Posterior cingulate gyrus (tissue), 11 donors: ENCODE measurements at regions not wholly inside any gene's neighbourhood (a gene's known extent, or its start where the extent isn't known, plus 50 kb on each side); places are given as distances from the start of the nearest gene placed in this dataset.
A peak's percentile ranks its signal among the peaks of the same experiment; 100 is the strongest.

ENCODE experiments used
- DNase-seq, 10 donors: peaks; one replicate each; pipeline versions ENCODE4 v3.0.0 to v3.0.0-alpha.2; 2020 to 2021; ENCODE audit warnings: mixed read lengths in 3 of 10
- intact Hi-C: fragments of 100-400 bp; cut with DNase I; formaldehyde crosslinking; loops from one replicate; pipeline ENCODE4 v1.15.1; 2023

DNA sequence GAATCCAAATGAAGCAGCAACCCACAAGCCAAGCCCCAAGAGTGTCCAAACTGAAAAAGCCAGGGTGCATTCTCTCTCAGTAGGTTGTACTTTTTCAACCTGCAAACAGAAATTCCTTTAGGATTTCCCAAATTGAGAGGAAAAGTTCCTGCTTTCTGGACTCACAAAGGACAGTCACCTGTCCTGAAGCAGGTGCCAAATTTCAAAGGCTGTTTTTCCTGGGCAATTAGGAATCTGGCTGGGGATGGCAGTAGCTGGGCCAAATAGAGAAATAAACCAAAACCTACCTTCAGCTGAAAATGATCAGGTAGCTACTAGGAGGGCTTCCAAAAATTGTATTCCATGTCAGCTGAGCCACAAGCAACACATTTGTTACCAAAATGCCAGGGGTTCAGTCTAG is 83.1 kb upstream of the TP63 start:
- intact Hi-C loops, result no loop called here

DNA sequence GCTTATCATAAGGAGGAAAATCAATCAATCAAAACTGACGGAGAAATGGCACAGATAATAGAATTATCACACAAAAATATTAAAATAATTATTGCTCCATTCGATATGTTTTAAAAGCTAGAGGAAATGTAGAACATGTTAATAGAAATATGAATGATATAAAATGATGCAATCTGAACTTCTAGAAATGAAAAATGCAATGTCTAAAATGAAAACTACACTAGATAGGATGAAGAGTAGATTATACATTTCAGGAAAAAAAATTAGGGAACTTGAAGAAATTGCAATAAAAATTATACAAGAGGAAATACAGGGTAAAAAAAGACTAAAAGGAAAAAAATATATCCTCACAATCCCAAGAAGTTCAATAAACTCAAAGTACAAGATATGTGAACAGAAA is 80.2 kb upstream of the TP63 start:
- intact Hi-C loops, result no loop called here
- DNase-seq, result no peak

More for the DNA sequence above, 83.1 kb upstream of the TP63 start:
- no peak for DNase-seq

DNA sequence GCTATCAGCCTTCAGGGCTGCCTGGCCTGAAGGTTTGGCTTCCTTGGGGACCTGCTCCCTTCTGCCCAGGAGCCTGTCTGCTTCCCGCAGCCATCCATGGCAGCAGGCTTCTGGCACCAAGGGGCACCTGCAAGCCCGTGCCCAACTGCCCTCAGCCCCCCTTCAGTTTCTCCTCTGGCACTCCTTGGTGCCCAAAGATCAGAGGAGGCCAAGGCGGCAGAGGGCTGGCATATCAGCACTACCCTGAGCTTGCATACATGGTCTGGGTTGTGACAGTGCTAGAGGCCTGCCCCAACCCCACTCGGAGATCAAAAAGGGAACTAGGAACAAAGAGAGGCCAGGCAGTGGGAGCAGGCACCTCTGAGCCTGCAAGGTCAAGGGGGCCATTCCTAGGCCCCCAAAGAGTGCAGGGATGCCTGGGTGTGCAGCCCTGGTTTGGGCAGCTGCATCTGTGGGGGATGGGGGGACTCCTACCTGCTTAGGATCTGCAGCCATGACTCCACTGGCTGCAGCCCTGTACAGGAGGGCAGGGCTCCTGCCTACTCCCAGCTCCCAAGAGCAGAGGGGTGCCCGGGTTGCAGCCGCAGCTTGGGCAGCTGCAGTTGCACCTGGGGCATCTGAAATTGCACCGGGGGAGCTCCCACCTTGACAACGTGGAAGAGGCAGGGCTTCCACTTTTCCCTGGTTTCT is 76.2 kb upstream of the TP63 start:
- DNase-seq, result peak in 1 of 10 donors; percentile 40
- intact Hi-C loops, result no loop called here

DNA sequence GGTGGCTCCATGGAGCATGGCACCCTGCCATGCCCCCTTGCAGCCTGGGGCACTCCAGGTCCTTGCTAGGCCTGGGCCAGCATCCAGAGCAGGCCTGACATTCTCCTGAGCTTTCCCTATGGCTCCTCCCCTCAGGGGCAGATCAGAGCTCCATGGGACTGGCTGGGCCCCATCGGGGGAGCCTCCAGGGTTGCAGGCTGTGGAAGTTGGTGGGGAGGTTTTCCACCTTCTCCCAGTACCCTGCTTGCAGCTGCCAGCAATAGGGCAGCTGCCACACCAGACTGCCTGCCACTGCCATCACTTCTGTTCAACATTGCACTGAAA is 75.7 kb upstream of the TP63 start:
- intact Hi-C loops, result no loop called here

DNA sequence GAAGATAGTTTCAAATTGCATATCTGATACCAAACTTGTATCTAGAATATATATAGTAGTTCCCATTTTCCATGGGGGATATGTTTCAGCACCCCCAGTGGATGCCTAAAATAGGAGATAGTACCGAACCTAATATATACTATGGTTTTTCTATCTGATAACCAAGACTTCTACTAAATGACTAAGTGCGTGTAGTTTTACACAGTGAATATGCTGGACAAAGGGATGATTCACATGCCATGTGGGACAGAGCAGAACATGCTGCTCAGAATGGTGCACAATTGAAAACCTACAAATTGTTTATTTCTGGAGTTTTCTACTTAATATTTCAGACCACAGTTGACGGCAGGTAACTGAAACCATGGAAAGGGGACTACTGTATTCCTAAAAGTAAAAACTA is 73.4 kb upstream of the TP63 start:
- intact Hi-C loops, result no loop called here
- no peak for DNase-seq

More for the DNA sequence above, 75.7 kb upstream of the TP63 start:
- DNase-seq, result peak in 2 of 10 donors; percentile 62 to 63

DNA sequence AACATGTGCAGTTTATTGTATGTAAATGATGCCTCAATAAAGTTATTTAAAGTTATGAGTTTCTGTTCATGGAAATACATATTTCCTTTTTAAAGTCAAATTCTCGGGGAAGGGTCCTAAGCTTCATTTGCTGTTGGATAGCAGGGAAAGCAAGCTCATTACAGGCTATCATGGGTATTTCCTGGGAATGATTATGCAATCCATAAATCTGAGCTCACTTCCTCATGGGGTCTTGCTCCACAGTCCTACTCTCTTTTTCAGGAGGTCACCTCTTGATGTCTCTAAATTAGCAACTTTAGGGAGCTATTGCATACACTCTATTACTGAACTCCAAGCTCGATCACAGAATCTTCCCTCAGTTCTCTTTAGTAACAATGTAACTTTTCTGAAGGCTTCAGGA is 69.9 kb upstream of the TP63 start:
- DNase-seq, result no peak
- intact Hi-C loops, result no loop called here

DNA sequence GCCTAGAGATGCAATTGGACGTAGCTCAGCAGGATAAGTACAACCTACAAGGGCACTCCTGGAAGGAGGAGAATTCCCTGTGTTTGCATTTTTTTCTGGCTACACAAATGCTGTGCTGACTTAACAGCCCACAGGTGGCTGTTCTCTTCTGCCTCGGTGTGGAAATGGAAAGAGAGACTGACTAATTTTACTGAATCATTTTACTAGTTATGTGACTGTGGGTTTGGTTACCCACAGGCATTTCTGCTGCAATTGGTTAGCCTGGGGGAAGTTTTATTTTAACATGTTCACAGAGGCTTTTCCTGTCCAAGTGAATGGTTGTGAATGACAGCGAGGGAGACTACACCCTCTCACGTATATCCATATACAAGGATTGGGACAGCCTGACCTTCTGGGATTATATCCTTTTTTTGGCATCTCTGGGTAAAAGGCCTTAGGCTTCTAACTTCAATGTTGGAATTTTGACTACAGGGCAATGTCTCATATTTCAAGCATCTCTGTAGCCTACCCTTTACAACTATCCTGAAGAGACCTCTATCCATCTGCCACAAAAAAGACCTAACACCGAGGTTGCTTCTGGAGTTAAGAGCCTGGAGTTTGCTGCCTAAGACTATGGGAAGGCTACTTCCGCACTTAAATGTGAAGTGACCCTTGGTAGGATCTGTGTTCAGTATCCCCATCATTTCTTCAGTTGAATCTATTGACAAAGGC is 67.2 kb upstream of the TP63 start:
- DNase-seq, result no peak
- intact Hi-C loops, result no loop called here

DNA sequence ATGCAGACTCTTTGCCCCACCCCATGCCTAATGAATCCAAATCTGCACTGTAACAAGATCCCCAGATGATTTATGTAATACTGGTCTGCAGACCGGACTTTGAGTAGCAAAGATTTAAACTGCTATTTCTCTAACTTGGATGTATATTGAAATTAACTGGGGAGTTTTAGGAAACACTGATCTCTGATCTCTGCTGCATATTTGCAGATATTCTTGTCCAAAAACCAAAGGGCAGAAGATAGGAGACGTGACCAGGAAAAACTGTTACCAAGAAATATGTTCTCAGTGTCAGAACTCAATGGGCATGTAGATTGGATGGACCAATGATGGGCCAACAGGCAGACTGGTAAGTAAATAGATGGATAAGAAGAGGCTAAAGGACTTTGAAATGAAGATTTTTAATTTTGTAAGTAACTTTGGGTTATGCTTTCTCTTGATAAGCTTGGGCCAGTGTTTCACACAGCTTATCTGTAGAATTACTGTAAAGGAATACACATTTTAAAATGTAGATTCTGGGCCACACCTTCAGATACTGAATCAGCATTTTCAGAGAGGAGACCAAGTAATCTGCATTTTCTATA is 64.5 kb upstream of the TP63 start:
- DNase-seq, result no peak
- intact Hi-C loops, result no loop called here

DNA sequence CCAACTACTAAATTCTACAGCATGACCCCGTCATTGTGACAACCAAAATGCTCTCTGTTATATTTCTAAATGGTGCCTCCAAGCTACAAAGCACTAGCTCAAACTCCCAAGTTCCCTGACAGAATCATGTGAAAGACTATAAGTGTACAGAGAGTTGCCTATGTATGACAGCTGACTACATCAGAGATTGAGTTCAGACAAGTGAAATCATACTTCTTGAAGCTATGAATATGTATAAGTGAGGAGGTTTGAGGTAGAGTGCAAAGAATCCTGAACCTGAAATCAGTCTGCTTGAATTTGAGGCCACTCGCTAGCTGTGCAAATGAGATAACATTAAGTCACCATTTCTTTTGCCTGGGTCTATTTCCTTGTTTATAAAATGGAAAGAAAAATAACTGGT is 63.9 kb upstream of the TP63 start:
- DNase-seq, result no peak
- intact Hi-C loops, result no loop called here

DNA sequence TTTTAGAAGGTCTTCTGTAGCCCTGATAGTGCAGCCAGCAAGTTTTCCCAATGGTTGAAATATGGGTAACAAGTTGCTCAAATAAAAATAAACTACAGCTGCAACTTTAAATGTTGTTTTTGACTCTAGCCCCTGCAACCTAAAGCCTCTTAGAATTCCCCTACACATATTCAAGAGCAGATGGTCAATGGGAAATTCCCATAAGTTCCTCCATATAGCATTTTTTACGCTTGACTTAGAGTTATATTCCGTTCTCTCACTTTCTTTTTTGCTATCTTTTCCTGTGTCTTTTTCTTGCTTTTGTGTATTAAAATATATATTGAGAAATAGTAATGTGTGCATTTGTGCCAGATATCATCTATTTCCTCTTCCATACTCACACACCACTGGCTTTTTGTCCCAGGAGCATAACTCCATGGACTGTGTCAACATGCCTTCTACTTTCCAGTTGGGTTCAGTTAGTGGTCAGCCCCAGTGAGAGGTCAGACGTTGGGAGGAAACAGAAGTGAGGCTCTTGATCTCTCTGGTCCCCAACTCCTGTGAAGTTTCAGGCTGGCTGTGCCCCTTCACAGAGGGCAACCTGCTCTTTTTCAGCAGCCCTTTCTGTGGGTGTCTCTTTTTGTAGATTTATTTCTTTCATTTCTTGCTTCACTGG is 63.3 kb upstream of the TP63 start:
- intact Hi-C loops, result no loop called here
- no peak for DNase-seq

DNA sequence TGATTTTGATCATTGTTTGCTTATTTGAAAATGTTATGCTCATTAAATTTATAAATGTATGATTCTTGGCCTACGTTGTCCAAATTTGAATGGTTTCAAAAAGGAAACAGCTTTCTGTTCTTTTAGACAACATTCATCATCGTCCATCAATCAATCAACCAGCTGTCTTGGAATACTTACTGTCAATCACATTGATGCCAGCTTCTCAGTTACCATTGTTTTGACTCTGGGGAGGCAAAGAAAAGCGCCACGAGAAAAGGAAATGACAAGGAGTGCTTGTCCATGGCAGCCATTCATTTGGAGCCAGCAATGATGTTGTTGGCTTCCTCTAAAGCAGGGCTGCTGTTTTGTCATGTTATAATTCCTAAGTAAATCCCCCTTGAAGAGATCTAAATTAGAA is 62.2 kb upstream of the TP63 start:
- no peak for DNase-seq
- intact Hi-C loops, result no loop called here

DNA sequence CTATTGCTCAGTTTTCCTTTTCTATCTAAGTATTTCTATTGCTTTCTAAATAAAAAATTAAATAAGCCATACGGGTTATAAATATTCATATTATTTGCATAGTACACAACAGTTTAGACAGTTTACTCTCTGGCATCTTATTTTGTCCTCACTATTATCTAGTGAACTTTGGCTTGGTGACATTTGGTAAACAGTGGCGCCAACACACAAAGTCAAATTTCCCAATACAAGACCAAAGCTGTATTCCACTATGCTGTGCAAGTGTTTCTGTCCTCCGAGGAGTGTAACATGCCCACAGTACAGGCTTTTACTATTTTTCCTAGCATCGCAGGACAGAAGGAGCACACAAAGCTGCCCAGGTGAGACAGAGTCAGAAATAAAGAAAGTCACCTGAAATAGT is 61.7 kb upstream of the TP63 start:
- intact Hi-C loops, result no loop called here
- DNase-seq, result no peak

DNA sequence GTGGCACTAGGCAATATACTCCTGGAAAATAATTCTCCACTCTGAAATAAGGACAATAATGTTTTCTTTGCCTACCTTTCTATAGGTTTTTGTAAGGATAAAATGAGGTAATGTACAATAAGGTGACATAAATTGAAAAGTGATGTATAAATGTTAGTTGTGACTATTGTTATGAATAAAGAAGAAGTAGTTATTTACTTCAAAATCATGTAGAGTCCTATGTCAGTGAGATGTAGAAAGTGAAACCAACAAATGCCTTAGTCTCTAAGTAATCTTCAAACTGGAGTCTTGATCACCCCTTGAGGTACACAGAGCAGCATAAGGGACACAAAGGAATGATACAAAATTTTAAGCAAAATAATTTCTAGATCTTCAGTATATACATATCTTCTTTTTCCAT is 60.3 kb upstream of the TP63 start:
- intact Hi-C loops, result no loop called here
- DNase-seq, result no peak

DNA sequence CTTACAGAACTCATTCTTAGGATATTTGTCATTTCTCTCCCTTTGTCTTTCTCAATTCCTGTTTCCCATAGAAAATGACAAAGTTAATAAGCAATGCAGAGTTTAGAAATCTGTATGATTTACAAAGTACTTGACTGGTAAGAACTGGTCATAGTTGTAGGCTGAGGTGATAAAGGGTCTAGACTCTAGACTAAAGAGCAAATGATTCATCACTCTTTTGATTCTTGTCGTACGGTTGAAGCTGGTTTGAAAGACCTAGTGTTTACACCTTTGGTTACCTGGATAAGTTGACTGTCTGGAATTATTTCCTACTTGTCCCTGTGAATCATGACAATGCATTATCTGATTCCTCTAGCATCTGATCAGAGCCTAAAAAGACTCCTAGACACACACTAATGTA is 58.9 kb upstream of the TP63 start:
- DNase-seq, result no peak
- intact Hi-C loops, result no loop called here

DNA sequence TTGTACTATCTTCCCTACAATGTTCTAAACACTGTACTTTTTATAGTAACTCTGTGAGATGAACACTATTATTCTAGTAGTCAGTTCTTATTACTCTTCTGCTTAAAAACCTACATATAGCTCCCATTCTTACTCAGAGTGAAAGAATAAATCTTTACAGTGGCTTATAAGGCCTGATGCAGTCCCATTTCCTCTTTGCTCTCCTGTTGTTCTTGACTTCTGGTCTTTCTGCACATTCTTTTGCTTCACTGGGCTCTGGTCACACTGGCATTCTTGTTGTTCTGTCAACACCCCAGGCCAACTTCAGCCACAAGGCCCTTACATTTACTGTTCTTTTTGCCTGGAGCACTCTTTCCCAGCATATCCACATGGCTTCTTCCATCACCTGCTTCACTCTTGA is 58.2 kb upstream of the TP63 start:
- intact Hi-C loops, result no loop called here

DNA sequence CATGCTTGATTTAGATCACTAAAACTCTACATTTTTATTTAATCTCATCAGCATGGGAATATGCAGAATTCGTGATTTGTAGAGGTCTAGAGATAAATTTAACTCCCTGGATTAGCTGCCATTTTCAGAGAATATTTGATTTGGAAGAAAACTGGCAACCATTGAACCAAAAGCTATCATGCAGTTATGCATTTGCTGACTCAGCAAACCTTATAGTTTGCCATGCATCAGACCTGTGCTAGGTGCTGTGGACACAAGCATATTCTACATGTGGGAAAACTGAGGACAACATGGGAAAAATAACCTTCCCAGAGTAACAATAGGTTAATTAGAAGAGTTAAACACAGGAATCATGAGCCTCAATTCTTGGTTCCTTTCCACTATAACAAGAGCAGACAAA is 54.7 kb upstream of the TP63 start:
- intact Hi-C loops, result no loop called here
- DNase-seq, result no peak

More for the DNA sequence above, 58.2 kb upstream of the TP63 start:
- no peak for DNase-seq

DNA sequence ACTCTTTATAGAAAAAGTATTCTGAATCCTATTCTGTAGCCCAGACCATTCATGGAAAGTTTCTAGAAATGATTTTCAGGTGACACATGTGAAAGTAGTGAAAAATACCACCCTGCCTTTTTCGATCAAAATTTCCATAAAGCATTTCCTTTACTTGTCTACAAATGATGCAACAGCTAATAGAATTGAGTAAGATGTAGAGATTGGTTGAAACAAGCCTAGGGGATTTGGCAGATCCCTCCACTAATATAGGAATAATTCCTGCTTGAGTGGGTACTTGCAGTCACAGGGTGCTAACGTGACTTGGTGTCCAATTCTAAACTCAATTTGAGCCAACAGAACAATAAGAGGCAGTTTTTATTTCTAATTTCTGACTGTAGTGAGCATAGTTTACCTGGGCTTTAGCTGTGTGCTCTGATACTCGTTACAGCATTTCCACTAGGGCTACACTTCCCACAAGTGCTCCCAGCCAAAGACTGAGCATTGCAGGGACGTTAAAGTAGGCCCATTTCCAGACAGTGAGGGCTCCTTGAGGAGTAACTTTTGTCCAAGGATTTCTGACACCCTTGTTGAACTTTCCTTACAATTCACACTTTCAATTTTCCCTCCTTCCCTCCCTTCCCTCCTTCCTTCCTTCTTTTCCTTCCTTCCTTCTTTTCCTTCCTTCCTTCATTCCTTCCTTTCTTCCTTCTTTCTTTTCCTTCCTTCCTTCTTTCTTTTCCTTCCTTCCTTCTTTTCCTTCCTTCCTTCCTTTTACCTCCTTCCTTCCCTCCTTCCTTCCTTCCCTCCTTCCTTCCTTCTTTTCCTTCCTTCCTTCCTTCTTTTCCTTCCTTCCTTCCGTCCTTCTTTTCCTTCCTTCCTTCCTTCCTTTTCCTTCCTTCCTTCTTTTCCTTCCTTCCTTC is 53.9 kb upstream of the TP63 start:
- intact Hi-C loops, result no loop called here
- DNase-seq, result no peak

DNA sequence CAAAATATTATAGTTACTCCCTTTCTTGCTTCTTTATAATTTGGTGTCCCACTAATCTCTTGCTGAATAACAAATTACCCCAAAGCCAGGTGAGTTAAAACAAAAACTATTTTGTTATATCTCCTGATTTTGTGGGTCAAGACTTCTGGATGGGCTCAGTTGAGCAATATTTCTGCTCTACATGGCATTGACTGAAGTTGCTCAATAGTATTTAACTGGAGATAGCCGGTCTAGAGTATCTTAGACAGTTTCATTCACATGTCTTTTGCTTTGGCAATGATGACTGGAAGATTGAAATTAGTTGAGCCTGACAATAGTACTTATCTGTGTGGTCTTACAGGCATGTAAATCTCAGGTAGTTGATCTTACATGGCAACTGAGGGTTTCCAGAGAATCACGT is 51.0 kb upstream of the TP63 start:
- no peak for DNase-seq
- intact Hi-C loops, result no loop called here
